Fibroblast of the aortic adventitia (primary cell): ENCODE measurements at regions not wholly inside any gene's neighbourhood (a gene's known extent, or its start where the extent isn't known, plus 50 kb on each side); places are given as distances from the start of the nearest gene placed in this dataset.

Experiments
- DNase-seq: peaks from one replicate; pipeline ENCODE4 v3.0.0-alpha.2; 2010; ENCODE audit warnings: low read depth
- H3K4me3 ChIP-seq: 2 replicates; pipeline ENCODE4 v1.5.1; 2011; ENCODE audit warnings: low read depth, mild to moderate bottlenecking, control low read depth, low read length, moderate library complexity
- TF ChIP-seq, protein P1 (sequence below): IDR thresholded peaks from 2 replicates; pipeline ENCODE4 v1.5.1; 2011; ENCODE audit warnings: mild to moderate bottlenecking, low read length, control low read depth, inconsistent platforms; ENCODE audit not compliant: insufficient read depth

DNA sequence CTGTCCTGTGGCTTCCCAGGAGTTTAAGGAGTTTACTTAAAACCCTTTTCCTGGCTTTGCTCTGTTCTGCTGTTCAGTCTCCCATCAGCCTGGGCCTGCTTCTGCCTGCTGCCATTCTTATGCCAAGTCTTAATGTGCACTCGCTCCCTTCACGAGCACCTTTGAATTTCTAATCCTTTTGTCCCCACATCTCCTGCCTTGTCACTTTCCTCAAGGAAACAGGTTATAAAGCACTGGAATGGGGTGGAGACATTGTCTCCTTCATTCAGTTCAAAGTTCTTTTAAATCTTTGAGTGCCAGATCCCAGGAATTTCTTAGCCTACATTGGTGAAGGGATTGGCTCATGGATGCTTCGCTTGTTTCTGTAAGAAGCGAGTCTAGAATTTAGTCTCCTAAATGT is 87.2 kb upstream of the LIFR start:
- TF ChIP-seq, protein P1, sequence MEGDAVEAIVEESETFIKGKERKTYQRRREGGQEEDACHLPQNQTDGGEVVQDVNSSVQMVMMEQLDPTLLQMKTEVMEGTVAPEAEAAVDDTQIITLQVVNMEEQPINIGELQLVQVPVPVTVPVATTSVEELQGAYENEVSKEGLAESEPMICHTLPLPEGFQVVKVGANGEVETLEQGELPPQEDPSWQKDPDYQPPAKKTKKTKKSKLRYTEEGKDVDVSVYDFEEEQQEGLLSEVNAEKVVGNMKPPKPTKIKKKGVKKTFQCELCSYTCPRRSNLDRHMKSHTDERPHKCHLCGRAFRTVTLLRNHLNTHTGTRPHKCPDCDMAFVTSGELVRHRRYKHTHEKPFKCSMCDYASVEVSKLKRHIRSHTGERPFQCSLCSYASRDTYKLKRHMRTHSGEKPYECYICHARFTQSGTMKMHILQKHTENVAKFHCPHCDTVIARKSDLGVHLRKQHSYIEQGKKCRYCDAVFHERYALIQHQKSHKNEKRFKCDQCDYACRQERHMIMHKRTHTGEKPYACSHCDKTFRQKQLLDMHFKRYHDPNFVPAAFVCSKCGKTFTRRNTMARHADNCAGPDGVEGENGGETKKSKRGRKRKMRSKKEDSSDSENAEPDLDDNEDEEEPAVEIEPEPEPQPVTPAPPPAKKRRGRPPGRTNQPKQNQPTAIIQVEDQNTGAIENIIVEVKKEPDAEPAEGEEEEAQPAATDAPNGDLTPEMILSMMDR: no peak
- H3K4me3 ChIP-seq: no peak overlapping the region
- DNase-seq: no peak

- H3K4me3 ChIP-seq: no peak overlapping the region
- TF ChIP-seq, protein P1: no peak
- peak; percentile 24 for DNase-seq
Observed at GRCh38 chr5:38645508-38645907, 89.1 kb upstream of the LIFR start.

DNA sequence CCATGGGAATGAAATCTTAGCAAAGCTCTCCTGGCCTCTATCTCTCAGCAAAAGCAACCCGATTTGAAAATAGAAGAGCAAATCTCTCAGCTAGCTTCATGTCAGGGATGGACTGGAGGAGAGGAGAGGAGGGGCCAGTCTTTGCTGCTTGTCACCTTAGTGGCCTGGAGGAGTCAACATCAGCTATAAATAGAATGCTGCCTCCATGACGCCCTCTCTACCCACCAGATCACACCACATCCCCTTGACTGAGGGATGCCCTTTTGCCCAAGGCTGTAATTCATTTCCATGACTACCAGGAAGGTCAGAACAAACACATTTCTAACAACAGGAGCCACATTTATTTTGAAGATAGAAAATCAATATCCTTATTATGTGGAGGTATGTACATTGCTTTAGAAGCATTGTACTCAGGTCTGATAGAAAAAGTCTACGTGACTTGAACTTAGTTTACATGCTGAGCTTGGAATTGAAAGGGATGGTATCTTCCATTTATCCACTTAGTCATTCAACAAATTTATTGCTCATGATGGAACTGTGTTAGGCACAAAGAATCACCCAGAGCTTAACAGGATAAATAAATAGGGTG is 92.4 kb upstream of the LIFR start:
- TF ChIP-seq, protein P1: no peak
- no peak for DNase-seq
- no peak overlapping the region for H3K4me3 ChIP-seq

DNA sequence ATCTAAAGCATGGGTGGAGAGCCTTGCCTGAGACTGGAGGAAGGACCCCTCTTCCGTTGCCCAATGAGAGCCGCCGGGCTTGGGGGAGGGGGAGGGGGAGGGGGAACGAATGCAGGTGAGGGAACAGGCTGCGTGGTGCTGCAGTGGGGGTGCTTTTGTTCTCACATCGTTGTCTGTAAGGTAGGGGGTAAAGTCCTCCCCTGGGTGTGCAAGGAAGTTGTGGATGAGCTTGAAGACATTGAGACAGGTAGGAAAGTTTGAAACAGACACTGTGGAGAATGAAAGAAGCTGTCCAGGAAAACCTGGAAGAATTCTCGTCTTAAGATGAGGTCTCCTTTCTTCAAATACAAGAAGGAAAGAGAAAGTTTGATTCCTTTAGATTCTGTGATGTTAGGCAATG is 94.1 kb upstream of the LIFR start:
- no peak for DNase-seq
- H3K4me3 ChIP-seq: no peak overlapping the region
- TF ChIP-seq, protein P1: no peak

- DNase-seq: peak; percentile 22
- TF ChIP-seq, protein P1: no peak
- no peak overlapping the region for H3K4me3 ChIP-seq
Observed at GRCh38 chr5:38650946-38651345, 94.5 kb upstream of the LIFR start.

- TF ChIP-seq, protein P1: no peak
- no peak for DNase-seq
- H3K4me3 ChIP-seq: no peak overlapping the region
Observed at GRCh38 chr5:38651806-38652205, 95.4 kb upstream of the LIFR start.

DNA sequence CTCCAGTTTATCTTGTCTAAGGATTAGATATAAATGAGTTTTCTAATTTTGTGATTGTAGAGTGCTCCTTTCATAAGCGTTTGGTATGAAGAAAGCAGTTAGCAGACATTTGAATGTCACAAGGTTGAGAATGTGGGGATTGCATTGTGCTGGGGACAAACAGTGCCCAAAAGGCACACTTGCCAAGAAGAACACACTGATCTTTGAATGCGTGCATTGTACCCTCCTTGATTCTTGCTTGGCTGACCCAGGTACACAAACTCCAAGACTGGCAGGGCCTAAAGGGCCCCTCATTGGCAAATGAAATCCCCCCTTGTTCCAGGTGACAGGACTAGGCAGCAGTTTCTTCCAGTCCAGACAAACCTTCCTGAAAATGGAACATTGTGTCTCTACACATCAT is 96.9 kb upstream of the LIFR start:
- no peak for DNase-seq
- TF ChIP-seq, protein P1: no peak

More for the DNA sequence above, 96.9 kb upstream of the LIFR start:
- H3K4me3 ChIP-seq: no peak overlapping the region
